ENCODE measurements at regions not wholly inside any gene's neighbourhood (a gene's known extent, or its start where the extent isn't known, plus 50 kb on each side); places are given as distances from the start of the nearest gene placed in this dataset.
A peak's percentile ranks its signal among the peaks of the same experiment; 100 is the strongest.
"Not testable (repeated sequence)": the region's sequence is repeated elsewhere in the genome, so short reads cannot be mapped to it uniquely, and the experiment has no call there.

- TF ChIP-seq, protein P1, sequence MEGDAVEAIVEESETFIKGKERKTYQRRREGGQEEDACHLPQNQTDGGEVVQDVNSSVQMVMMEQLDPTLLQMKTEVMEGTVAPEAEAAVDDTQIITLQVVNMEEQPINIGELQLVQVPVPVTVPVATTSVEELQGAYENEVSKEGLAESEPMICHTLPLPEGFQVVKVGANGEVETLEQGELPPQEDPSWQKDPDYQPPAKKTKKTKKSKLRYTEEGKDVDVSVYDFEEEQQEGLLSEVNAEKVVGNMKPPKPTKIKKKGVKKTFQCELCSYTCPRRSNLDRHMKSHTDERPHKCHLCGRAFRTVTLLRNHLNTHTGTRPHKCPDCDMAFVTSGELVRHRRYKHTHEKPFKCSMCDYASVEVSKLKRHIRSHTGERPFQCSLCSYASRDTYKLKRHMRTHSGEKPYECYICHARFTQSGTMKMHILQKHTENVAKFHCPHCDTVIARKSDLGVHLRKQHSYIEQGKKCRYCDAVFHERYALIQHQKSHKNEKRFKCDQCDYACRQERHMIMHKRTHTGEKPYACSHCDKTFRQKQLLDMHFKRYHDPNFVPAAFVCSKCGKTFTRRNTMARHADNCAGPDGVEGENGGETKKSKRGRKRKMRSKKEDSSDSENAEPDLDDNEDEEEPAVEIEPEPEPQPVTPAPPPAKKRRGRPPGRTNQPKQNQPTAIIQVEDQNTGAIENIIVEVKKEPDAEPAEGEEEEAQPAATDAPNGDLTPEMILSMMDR (IDR thresholded peaks at IDR 0.05; ENCODE audit: borderline replicate concordance): no peak
- Histone ChIP-seq H3K36me3 (no peaks in the 10 kb centered on the region), H3K27me3 (ENCODE audit: low read depth) (no peaks in the 10 kb centered on the region), H3K4me3 (peak overlapping the region; percentile 24), H3K27ac (replicated peaks) (peak overlapping the region; percentile 93), H3K9me3 (replicated peaks) (no peaks in the 10 kb centered on the region), H3K4me1 (peaks cover 66% of the 10 kb centered on the region)
- intact Hi-C loops (cut with micrococcal nuclease): loop anchor here (10.0 kb wide), 1 partner anchor 173 kb away; the partner anchor contains the start of gene KLF7
- no peak for DNase-seq
Observed at GRCh38 chr2:207337234-207338219, 171.8 kb upstream of the KLF7 start.

GRCh38 chr2:207338220-207338607, 172.5 kb upstream of the KLF7 start:
- peak overlapping the region; percentile 93 for H3K27ac ChIP-seq (replicated peaks)
- TF ChIP-seq, protein P1 (IDR thresholded peaks at IDR 0.05; ENCODE audit: borderline replicate concordance): no peak
- no peak overlapping the region for H3K4me3 ChIP-seq
- H3K27me3 ChIP-seq (ENCODE audit: low read depth): no peaks in the 10 kb centered on the region
- H3K9me3 ChIP-seq (replicated peaks): no peaks in the 10 kb centered on the region
- no peaks in the 10 kb centered on the region for H3K36me3 ChIP-seq
- DNase-seq: no peak
- peaks cover 66% of the 10 kb centered on the region for H3K4me1 ChIP-seq
- intact Hi-C loops (cut with micrococcal nuclease): loop anchor here (10.0 kb wide), 1 partner anchor 173 kb away; the partner anchor contains the start of gene KLF7

DNA sequence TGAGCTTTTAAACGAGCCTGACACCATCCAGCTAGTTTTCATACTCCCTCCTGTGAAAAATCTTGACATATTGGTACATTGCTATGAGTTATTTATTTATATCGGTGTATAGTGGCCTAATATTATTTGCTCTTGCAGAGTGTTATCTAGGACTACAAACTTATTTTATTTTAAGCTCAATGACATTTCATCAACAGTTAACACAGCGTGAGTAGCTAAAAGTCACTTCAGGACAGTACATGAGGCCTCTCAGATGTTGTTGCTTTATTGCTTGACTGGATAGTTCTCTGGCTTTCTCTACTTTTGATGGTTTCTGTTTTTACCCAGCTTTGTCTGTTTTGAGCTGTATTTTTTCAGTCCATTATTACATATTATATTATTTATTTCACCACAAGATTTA, 172.9 kb upstream of the KLF7 start:
- H3K27me3 ChIP-seq (ENCODE audit: low read depth): no peaks in the 10 kb centered on the region
- no peak overlapping the region for H3K4me3 ChIP-seq
- peak overlapping the region; percentile 93 for H3K27ac ChIP-seq (replicated peaks)
- peaks cover 66% of the 10 kb centered on the region for H3K4me1 ChIP-seq
- H3K36me3 ChIP-seq: no peaks in the 10 kb centered on the region
- no peak for DNase-seq
- H3K9me3 ChIP-seq (replicated peaks): no peaks in the 10 kb centered on the region
- TF ChIP-seq, protein P1 (IDR thresholded peaks at IDR 0.05; ENCODE audit: borderline replicate concordance): no peak
- intact Hi-C loops (cut with micrococcal nuclease): loop anchor here (10.0 kb wide), 1 partner anchor 174 kb away; the partner anchor contains the start of gene KLF7

- H3K4me1 ChIP-seq: peaks cover 41% of the 10 kb centered on the region
- TF ChIP-seq, protein P1 (IDR thresholded peaks at IDR 0.05; ENCODE audit: borderline replicate concordance): no peak
- no peak overlapping the region for H3K27ac ChIP-seq (replicated peaks)
- H3K36me3 ChIP-seq: no peaks in the 10 kb centered on the region
- DNase-seq: no peak
- no peaks in the 10 kb centered on the region for H3K27me3 ChIP-seq (ENCODE audit: low read depth)
- intact Hi-C loops (cut with micrococcal nuclease): no loop called here
- H3K4me3 ChIP-seq: no peak overlapping the region
- peaks cover 11% of the 10 kb centered on the region for H3K9me3 ChIP-seq (replicated peaks)
Observed at GRCh38 chr2:207341112-207341750, 175.5 kb upstream of the KLF7 start.

DNA sequence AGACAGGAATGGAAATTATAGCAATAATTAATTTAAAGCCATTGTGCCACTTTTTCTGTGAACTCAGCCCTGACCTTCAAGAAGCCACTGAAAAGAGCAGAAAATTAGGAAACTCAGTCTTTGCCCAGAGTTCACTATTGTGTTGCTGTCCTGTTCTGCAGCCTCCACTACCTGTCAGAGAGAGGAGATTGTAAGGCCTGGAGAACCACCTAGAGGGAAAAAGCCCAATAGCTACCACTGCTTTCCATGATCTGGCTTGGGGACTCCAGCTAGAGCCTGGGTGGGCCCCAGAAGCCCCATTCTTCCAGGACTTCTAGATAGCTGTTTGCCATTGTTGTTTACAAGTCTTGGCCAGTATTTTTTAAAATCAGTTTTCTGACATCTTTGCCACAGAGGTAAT, 176.1 kb upstream of the KLF7 start:
- Histone ChIP-seq H3K9me3 (replicated peaks) (peaks cover 17% of the 10 kb centered on the region), H3K27me3 (ENCODE audit: low read depth) (no peaks in the 10 kb centered on the region), H3K27ac (replicated peaks) (no peak overlapping the region), H3K4me1 (peaks cover 36% of the 10 kb centered on the region), H3K36me3 (no peaks in the 10 kb centered on the region), H3K4me3 (no peak overlapping the region)
- intact Hi-C loops (cut with micrococcal nuclease): no loop called here
- TF ChIP-seq, protein P1 (IDR thresholded peaks at IDR 0.05; ENCODE audit: borderline replicate concordance): peak; percentile 19
- DNase-seq: no peak

GRCh38 chr2:207344596-207345394, 179.0 kb upstream of the KLF7 start:
- DNase-seq; H3K4me3 ChIP-seq; H3K27ac ChIP-seq (replicated peaks); intact Hi-C loops (cut with micrococcal nuclease); H3K36me3 ChIP-seq; H3K4me1 ChIP-seq; H3K27me3 ChIP-seq (ENCODE audit: low read depth): not testable (repeated sequence)
- H3K9me3 ChIP-seq (replicated peaks): peaks cover 47% of the 10 kb centered on the region
